Brain microvascular endothelial cell (primary cell): ENCODE measurements at regions not wholly inside any gene's neighbourhood (a gene's known extent, or its start where the extent isn't known, plus 50 kb on each side); places are given as distances from the start of the nearest gene placed in this dataset.

ENCODE experiments used
- DNase-seq: peaks from one replicate; pipeline ENCODE4 v3.0.0-alpha.2; 2020
- H3K27ac ChIP-seq: fragments of 250-450 bp; sonication (Bioruptor Pico); 2 replicates; pipeline ENCODE4 v1.5.1; 2020; ENCODE audit warnings: mild to moderate bottlenecking, moderate library complexity
- H3K27me3 ChIP-seq: fragments of 250-450 bp; sonication (Bioruptor Pico); replicated peaks from 2 replicates; pipeline ENCODE4 v1.5.1; 2020; ENCODE audit warnings: mild to moderate bottlenecking
- H3K36me3 ChIP-seq: fragments of 250-450 bp; sonication (Bioruptor Pico); replicated peaks from 2 replicates; pipeline ENCODE4 v1.5.1; 2020; ENCODE audit warnings: mild to moderate bottlenecking
- H3K4me3 ChIP-seq: 2 replicates; pipeline ENCODE4 v1.5.1; 2011; ENCODE audit warnings: low read depth, mild to moderate bottlenecking, control low read depth, low read length, moderate library complexity
- in situ Hi-C: cut with HindIII; loops from 2 replicates; pipeline ENCODE4 v1.10.0; 2017; ENCODE audit warnings: low sequenced_read_pairs, low pct_ligation_motif_present
- TF ChIP-seq, protein P1 (sequence below): IDR thresholded peaks from 2 replicates; pipeline ENCODE4 v1.5.1; 2011; ENCODE audit warnings: low read depth, mild to moderate bottlenecking, moderate library complexity, low read length, control low read depth, inconsistent platforms; ENCODE audit errors: missing control alignments

DNA sequence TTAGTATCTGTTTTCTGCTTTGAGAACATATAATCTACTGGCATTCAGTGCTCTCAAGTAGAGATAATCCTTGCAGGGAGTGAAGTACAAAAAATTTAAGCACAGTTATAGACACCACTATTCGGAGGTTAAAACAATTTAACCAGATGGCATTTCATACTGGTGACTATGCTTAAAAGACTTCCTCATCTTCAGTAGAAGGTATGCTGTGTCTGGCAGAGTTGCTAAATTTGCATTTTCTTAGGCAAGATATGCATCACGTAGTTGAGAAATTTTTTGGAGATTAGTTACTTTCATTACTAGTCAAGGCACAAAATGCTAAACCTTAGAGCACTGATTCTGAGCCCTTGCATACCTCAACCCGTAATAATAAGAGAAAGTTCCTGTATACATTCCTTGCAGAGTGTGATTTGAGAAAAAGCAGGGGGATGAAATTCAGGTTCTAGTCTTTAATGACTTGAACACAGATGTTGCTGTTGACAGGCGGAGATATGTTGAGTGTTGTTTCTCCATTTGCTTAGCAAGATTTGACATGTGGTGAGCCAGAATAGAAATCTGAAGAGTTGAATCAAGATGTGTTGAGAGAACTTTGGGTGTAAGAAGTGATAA is 70.8 kb upstream of the STARD4 start:
- Histone ChIP-seq H3K4me3 (no peak overlapping the region), H3K27ac (peak overlapping the region; percentile 77), H3K27me3 (no peaks in the 10 kb centered on the region), H3K36me3 (no peaks in the 10 kb centered on the region)
- in situ Hi-C loops = no loop called here
- TF ChIP-seq, protein P1, sequence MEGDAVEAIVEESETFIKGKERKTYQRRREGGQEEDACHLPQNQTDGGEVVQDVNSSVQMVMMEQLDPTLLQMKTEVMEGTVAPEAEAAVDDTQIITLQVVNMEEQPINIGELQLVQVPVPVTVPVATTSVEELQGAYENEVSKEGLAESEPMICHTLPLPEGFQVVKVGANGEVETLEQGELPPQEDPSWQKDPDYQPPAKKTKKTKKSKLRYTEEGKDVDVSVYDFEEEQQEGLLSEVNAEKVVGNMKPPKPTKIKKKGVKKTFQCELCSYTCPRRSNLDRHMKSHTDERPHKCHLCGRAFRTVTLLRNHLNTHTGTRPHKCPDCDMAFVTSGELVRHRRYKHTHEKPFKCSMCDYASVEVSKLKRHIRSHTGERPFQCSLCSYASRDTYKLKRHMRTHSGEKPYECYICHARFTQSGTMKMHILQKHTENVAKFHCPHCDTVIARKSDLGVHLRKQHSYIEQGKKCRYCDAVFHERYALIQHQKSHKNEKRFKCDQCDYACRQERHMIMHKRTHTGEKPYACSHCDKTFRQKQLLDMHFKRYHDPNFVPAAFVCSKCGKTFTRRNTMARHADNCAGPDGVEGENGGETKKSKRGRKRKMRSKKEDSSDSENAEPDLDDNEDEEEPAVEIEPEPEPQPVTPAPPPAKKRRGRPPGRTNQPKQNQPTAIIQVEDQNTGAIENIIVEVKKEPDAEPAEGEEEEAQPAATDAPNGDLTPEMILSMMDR = no peak
- peak; percentile 71 for DNase-seq

DNA sequence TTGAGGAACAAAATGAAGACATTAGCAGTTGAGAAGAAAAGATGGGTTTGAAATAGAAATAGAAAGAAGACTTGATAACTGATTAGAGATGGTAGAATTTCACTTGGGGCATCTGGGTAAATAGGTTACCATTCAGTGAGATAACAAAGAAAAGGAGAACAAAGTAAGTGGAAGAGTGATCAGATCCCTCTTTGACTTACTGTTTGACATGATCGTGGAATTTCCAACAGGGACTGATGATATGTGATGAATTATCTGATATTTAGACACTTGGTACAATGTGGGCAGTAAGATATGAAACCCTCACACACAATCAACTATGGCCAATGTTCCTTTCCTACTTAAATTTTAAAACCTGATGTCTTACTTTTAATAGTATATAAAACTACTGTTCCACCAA is 70.1 kb upstream of the STARD4 start:
- Histone ChIP-seq H3K36me3 (no peaks in the 10 kb centered on the region), H3K27me3 (no peaks in the 10 kb centered on the region), H3K4me3 (no peak overlapping the region), H3K27ac (peak overlapping the region; percentile 77)
- in situ Hi-C loops = no loop called here
- TF ChIP-seq, protein P1 = no peak
- DNase-seq = no peak

DNA sequence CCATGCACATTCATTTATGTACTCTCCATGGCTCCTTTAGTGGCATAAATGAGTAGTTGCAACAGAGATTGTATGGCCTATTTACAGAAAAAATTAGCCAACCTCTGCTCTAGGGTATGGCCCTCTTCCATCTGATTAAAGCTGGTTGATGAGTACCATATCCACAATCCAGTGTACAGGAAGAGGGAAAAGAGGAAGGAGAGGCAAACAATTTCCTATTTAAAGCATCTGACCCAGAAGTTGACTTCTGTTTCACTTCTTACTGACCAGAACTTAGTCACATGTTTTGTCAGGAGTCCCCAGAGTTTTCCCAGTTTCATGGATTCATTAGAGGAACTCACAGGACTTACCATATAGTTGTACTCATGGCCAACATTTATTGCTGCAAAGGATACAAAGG is 68.6 kb upstream of the STARD4 start:
- TF ChIP-seq, protein P1 = no peak
- H3K27ac ChIP-seq = no peak overlapping the region
- in situ Hi-C loops = no loop called here
- no peak overlapping the region for H3K4me3 ChIP-seq
- DNase-seq = no peak
- H3K36me3 ChIP-seq = no peaks in the 10 kb centered on the region
- H3K27me3 ChIP-seq = no peaks in the 10 kb centered on the region

DNA sequence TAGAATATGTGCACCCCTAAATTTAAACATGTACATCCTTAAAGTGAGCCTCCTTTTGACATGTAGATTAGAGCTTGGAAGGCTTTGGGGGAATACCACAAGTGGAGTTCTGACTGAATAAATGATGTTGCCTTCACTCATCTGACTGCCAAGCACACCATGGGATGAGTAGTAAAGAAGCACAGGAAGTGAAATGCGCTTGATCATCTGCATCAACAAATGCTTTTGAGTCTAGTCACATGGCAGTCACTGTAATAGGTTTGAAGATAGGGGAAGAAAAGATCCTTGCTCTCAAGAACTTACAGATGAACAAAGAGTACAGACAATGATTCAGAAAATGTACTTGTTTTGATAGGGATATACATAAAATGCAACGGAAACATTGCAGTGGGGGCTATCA is 62.0 kb upstream of the STARD4 start:
- in situ Hi-C loops = no loop called here

DNA sequence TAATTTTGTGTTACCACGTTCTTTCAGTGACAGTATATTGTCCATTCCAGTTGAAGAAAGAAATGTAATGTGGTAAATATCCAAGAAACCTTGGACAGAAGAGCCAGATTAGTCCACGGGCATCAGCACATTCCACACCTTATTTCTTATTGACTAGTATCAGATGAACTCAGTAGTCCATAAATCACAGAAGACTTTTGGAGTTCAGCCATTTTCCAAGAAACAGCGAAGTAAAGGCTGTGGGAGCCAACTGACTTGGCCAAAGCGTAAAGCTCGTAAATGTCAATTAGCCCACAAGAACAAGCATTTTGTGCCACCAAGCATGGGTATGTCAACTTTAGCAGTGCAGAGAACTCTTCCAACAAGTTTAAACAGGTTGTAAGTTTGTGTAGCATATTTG is 60.2 kb upstream of the STARD4 start:
- no peak for DNase-seq
- no peak overlapping the region for H3K27ac ChIP-seq
- no peaks in the 10 kb centered on the region for H3K36me3 ChIP-seq
- TF ChIP-seq, protein P1 = no peak
- in situ Hi-C loops = no loop called here
- no peaks in the 10 kb centered on the region for H3K27me3 ChIP-seq
- no peak overlapping the region for H3K4me3 ChIP-seq

More for the DNA sequence above, 62.0 kb upstream of the STARD4 start:
- Histone ChIP-seq H3K36me3 (no peaks in the 10 kb centered on the region), H3K27me3 (no peaks in the 10 kb centered on the region), H3K27ac (peak overlapping the region; percentile 60), H3K4me3 (no peak overlapping the region)
- TF ChIP-seq, protein P1 = no peak
- peak; percentile 71 for DNase-seq
